ENCODE measurements at regions not wholly inside any gene's neighbourhood (a gene's known extent, or its start where the extent isn't known, plus 50 kb on each side); places are given as distances from the start of the nearest gene placed in this dataset.

- TF ChIP-seq CTCF (IDR thresholded peaks at IDR 0.05), result no peak
- no peak for TF ChIP-seq EP300 (IDR thresholded peaks at IDR 0.05)
- no peak for TF ChIP-seq POLR2A (IDR thresholded peaks at IDR 0.05)
Observed at GRCh38 chrX:97841544-97842179, 958.0 kb downstream of the RPA4 start.
